ENCODE measurements at regions not wholly inside any gene's neighbourhood (a gene's known extent, or its start where the extent isn't known, plus 50 kb on each side); places are given as distances from the start of the nearest gene placed in this dataset.

DNA sequence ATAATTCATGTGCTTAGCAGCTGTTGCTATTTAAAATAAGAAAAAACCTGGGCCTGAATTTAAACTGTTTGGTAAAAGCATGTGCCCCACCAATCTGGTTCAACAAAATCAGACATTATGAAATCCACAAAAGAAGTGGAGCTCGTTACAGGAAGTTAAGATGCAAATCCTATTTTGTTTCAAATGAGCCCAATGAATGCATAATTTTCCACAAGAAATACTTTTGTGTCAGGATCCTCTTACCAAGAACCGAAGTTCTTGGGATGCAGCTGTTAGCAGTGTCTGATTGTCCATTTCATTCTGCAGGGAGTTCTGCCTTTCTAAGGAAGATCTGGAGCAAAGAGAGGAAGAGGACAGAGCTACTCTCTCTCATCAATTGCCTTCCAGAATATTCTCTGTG is 105.7 kb upstream of the RBBP6 start:
- BruUV-seq (replicated peaks) = no TSS peak
- dilution Hi-C loops (cut with HindIII; ENCODE audit: low sequenced_read_pairs, unreplicated experiment) = no loop called here
- Histone ChIP-seq H4K8ac (ENCODE audit: low read depth in 2 of 2, low read length in 2 of 2) (no peak overlapping the region), H2BK20ac (ENCODE audit: low read depth, low read length) (no peak overlapping the region), H4K91ac (ENCODE audit: insufficient read depth, low read depth, low read length) (no peak overlapping the region), H3K27me3 (ENCODE audit: control insufficient read depth, insufficient read depth, low read length) (no peaks in the 10 kb centered on the region), H3K4me1 (ENCODE audit: control insufficient read depth, insufficient read depth, low read length) (no peaks in the 10 kb centered on the region), H3K27ac (ENCODE audit: insufficient read depth, low read length) (no peak overlapping the region), H3K79me1 (ENCODE audit: low read depth in 1 of 2, low read length in 2 of 2) (no peaks in the 10 kb centered on the region), H3K56ac (ENCODE audit: extremely low read depth, insufficient read depth, low read length) (no peak overlapping the region), H2BK5ac (ENCODE audit: low read depth, low read length, poor library complexity, severe bottlenecking) (no peak overlapping the region), H4K5ac (ENCODE audit: low read depth, low read length) (no peak overlapping the region), H3K9ac (ENCODE audit: low read depth, low read length) (no peak overlapping the region), H2BK15ac (ENCODE audit: low read depth, low read length) (no peak overlapping the region), H4K20me1 (ENCODE audit: insufficient read depth, low read length) (no peaks in the 10 kb centered on the region), H3K9me3 (ENCODE audit: control insufficient read depth, insufficient read depth, low read length) (no peaks in the 10 kb centered on the region), H3K4me2 (ENCODE audit: low read depth, low read length) (no peak overlapping the region), H3K18ac (ENCODE audit: low read depth, low read length) (no peak overlapping the region), H2AK9ac (replicated peaks; ENCODE audit: low read depth, low read length, poor library complexity) (no peak overlapping the region), H3K23ac (ENCODE audit: low read depth, low read length) (no peak overlapping the region), H3K9me1 (ENCODE audit: insufficient read depth, low read length) (no peaks in the 10 kb centered on the region), H2AFZ (replicated peaks; ENCODE audit: low read length, poor library complexity) (no peak overlapping the region), H3K36me3 (ENCODE audit: control insufficient read depth, insufficient read depth, low read length) (no peaks in the 10 kb centered on the region), H2BK120ac (ENCODE audit: low read depth, low read length) (no peak overlapping the region), H3K4me3 (ENCODE audit: insufficient read depth, low read depth, low read length) (no peak overlapping the region), H3K4ac (ENCODE audit: low read depth, low read length) (no peak overlapping the region), H3K14ac (replicated peaks; ENCODE audit: low read depth, low read length) (no peak overlapping the region), H2AK5ac (ENCODE audit: low read depth, low read length) (no peak overlapping the region)
- DNase-seq (no peak), ATAC-seq (ENCODE audit: low read depth) (no peak)
- in situ Hi-C loops (cut with MboI; ENCODE audit: low sequenced_read_pairs) = no loop called here
- ChIA-PET POLR2A (ENCODE audit: unreplicated experiment) (no interaction called here), CTCF (interaction anchor here (0.5 kb wide), 1 partner anchor 757 kb away, joined by 5 read pairs; no protein-coding TSS in a partner anchor)
- intact Hi-C loops (cut with micrococcal nuclease) = no loop called here
- no peak for TF ChIP-seq MAZ (IDR thresholded peaks at IDR 0.05; ENCODE audit: borderline replicate concordance, low read depth, low read length)
- no peak for TF ChIP-seq RAD21 (IDR thresholded peaks at IDR 0.05; ENCODE audit: low read length)
- TF ChIP-seq ELK1 (IDR thresholded peaks at IDR 0.05; ENCODE audit: borderline replicate concordance, low read depth, low read length) = no peak
- TF ChIP-seq CHD1 (IDR thresholded peaks at IDR 0.05; ENCODE audit: low read depth, low read length) = no peak
- no peak for TF ChIP-seq CTCF (conservative IDR thresholded peaks at IDR 0.05; ENCODE audit: low read depth, low read length)
- no peak for TF ChIP-seq BHLHE40 (IDR thresholded peaks at IDR 0.05; ENCODE audit: low read depth, low read length)
- no peak for TF ChIP-seq USF2 (IDR thresholded peaks at IDR 0.05; ENCODE audit: low read depth, low read length)
- no CpG with 5 or more reads among the region's 2 CpGs for WGBS, 2 experiments (ENCODE audit: extremely low coverage in 2 of 2, insufficient read length in 1 of 2)

Data from IMR-90 (cell line).